Liver (tissue), 8 donors: ENCODE measurements at regions not wholly inside any gene's neighbourhood (a gene's known extent, or its start where the extent isn't known, plus 50 kb on each side); places are given as distances from the start of the nearest gene placed in this dataset.
"Not testable (repeated sequence)": the region's sequence is repeated elsewhere in the genome, so short reads cannot be mapped to it uniquely, and the experiment has no call there.

Experiments used
- DNase-seq: peaks from one replicate; pipeline ENCODE4 v3.0.0-alpha.2; 2017; ENCODE audit warnings: low spot score
- H3K27ac ChIP-seq, 2 donors: one replicate each; pipeline ENCODE4 v1.7.0; 2013; ENCODE audit warnings: inconsistent platforms in 2 of 2, low read length in 2 of 2, control low read depth in 1 of 2, low read depth in 1 of 2, mild to moderate bottlenecking in 1 of 2
- H3K27me3 ChIP-seq, 4 donors: one replicate each; pipeline versions ENCODE4 v1.6.1 to v1.7.0; 2013; ENCODE audit warnings: low read length in 3 of 4, inconsistent platforms in 1 of 4, mild to moderate bottlenecking in 1 of 4, moderate library complexity in 1 of 4; ENCODE audit not compliant: control insufficient read depth in 4 of 4, insufficient read depth in 4 of 4
- H3K36me3 ChIP-seq, 4 donors: one replicate each; pipeline versions ENCODE4 v1.6.1 to v1.7.0; 2013; ENCODE audit warnings: low read length in 3 of 4, mild to moderate bottlenecking in 3 of 4, low read depth in 1 of 4, moderate library complexity in 1 of 4; ENCODE audit not compliant: control insufficient read depth in 4 of 4, insufficient read depth in 3 of 4
- H3K4me1 ChIP-seq, 4 donors: one replicate each; pipeline versions ENCODE4 v1.6.1 to v1.7.0; 2013; ENCODE audit warnings: low read length in 3 of 4, mild to moderate bottlenecking in 3 of 4, moderate library complexity in 1 of 4; ENCODE audit not compliant: control insufficient read depth in 4 of 4, insufficient read depth in 4 of 4
- H3K4me3 ChIP-seq, 3 donors: one replicate each; pipeline versions ENCODE4 v1.6.1 to v1.7.0; 2013; ENCODE audit warnings: low read length in 3 of 3, control low read depth in 1 of 3, low read depth in 1 of 3, mild to moderate bottlenecking in 1 of 3
- H3K9ac ChIP-seq, 2 donors: one replicate each; pipeline ENCODE4 v1.7.0; 2013; ENCODE audit warnings: low read length in 2 of 2, mild to moderate bottlenecking in 2 of 2, moderate library complexity in 2 of 2, control low read depth in 1 of 2, low read depth in 1 of 2
- H3K9me3 ChIP-seq, 4 donors: one replicate each; pipeline versions ENCODE4 v1.6.1 to v1.7.0; 2013; ENCODE audit warnings: low read length in 3 of 4; ENCODE audit not compliant: control insufficient read depth in 4 of 4
- CTCF ChIP-seq: fragments of 150-350 bp; IDR thresholded peaks from 2 replicates; pipeline ENCODE4 v1.5.1; 2017; ENCODE audit warnings: improper control_type of control experiment, low read depth, low read length; ENCODE audit not compliant: missing input control
- EGR1 ChIP-seq, 2 donors: IDR thresholded peaks; 2 replicates each; pipeline ENCODE4 v1.6.1; 2016 to 2018; ENCODE audit warnings: antibody characterized with exemption in 2 of 2, low read depth in 2 of 2
- FOXA1 ChIP-seq: IDR thresholded peaks from 2 replicates; pipeline ENCODE4 v1.6.1; 2016; ENCODE audit warnings: antibody characterized with exemption
- GABPA ChIP-seq, 2 donors: IDR thresholded peaks in 1 of 2; conservative IDR thresholded peaks in 1 of 2; 2 replicates each; pipeline ENCODE4 v1.6.1; 2016; ENCODE audit warnings: antibody characterized with exemption in 2 of 2, mild to moderate bottlenecking in 1 of 2, moderate library complexity in 1 of 2
- HNF4A ChIP-seq, 2 donors: conservative IDR thresholded peaks; 2 replicates each; pipeline ENCODE4 v1.6.1; 2016; ENCODE audit warnings: antibody characterized with exemption in 2 of 2, mild to moderate bottlenecking in 2 of 2
- HNF4G ChIP-seq: IDR thresholded peaks from 2 replicates; pipeline ENCODE4 v1.6.1; 2016; ENCODE audit warnings: antibody characterized with exemption
- NR2F2 ChIP-seq: IDR thresholded peaks from 2 replicates; pipeline ENCODE4 v1.6.1; 2016; ENCODE audit warnings: antibody characterized with exemption
- RAD21 ChIP-seq, 2 donors: IDR thresholded peaks; 2 replicates each; pipeline ENCODE4 v1.6.1; 2016; ENCODE audit warnings: antibody characterized with exemption in 2 of 2, mild to moderate bottlenecking in 2 of 2
- RXRA ChIP-seq, 2 donors: IDR thresholded peaks; 2 replicates each; pipeline ENCODE4 v1.6.1; 2017 to 2018; ENCODE audit warnings: antibody characterized with exemption in 2 of 2, mild to moderate bottlenecking in 1 of 2
- SP1 ChIP-seq: IDR thresholded peaks from 2 replicates; pipeline ENCODE4 v1.6.1; 2018; ENCODE audit warnings: antibody characterized with exemption, mild to moderate bottlenecking
- TAF1 ChIP-seq: conservative IDR thresholded peaks from 2 replicates; pipeline ENCODE4 v1.6.1; 2016; ENCODE audit warnings: antibody characterized with exemption, mild to moderate bottlenecking
- YY1 ChIP-seq: IDR thresholded peaks from 2 replicates; pipeline ENCODE4 v1.6.1; 2016; ENCODE audit warnings: antibody characterized with exemption, mild to moderate bottlenecking
- WGBS: extraction: QIAGEN DNeasy Blood & Tissue Kit; methylation state at CpG from one replicate; pipeline ENCODE4 v1.1.7; 2013; 5-methylcytosine and 5-hydroxymethylcytosine counted together
- TF ChIP-seq, protein P1 (sequence below): IDR thresholded peaks from 2 replicates; pipeline ENCODE4 v1.6.1; 2016; ENCODE audit warnings: antibody characterized with exemption
- TF ChIP-seq, protein P2 (sequence below): IDR thresholded peaks from 2 replicates; pipeline ENCODE4 v1.6.1; 2016; ENCODE audit warnings: antibody characterized with exemption, mild to moderate bottlenecking
- donor health status: healthy.
- donor health status: healthy.
- donor health status: healthy.
- donor health status: healthy.
- donor health status: healthy.

DNA sequence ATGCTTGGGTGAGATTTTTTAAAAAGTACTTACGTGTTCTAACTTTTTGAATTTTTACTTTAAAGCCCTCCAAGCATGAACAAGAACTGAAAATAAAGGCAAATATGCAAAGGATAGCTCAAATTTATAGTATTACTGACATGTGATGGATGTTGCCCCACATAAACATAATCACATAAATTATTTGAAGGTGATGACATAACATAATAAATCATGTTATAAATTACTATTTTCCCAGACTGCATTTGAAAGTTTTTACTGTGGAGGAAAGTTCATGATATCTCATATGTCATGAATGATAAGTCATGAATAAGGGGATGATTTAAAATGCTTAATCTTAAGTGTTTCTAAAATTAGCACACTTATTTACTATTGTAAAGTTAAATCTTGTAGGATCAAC, 705.7 kb upstream of the SLITRK1 start:
- Histone ChIP-seq H3K4me1 (no peaks in the 10 kb centered on the region), H3K36me3 (no peaks in the 10 kb centered on the region), H3K27me3 (no peaks in the 10 kb centered on the region), H3K9ac (no peak overlapping the region), H3K9me3 (no peaks in the 10 kb centered on the region), H3K27ac (no peak overlapping the region), H3K4me3 (no peak overlapping the region)
- TF ChIP-seq, protein P1, sequence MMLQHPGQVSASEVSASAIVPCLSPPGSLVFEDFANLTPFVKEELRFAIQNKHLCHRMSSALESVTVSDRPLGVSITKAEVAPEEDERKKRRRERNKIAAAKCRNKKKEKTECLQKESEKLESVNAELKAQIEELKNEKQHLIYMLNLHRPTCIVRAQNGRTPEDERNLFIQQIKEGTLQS, result no peak
- no peak for TF ChIP-seq CTCF
- no peak for TF ChIP-seq YY1
- no peak for TF ChIP-seq RXRA (IDR thresholded peaks at IDR 0.05)
- no peak for TF ChIP-seq NR2F2
- TF ChIP-seq SP1, result no peak
- no peak for TF ChIP-seq GABPA (IDR thresholded peaks at IDR 0.05 in 1 of 2, conservative IDR thresholded peaks at IDR 0.05 in 1 of 2)
- TF ChIP-seq EGR1 (IDR thresholded peaks at IDR 0.05; ENCODE audit: low read depth in 2 of 2), result no peak
- TF ChIP-seq HNF4G, result no peak
- no peak for TF ChIP-seq RAD21 (IDR thresholded peaks at IDR 0.05)
- TF ChIP-seq, protein P2, sequence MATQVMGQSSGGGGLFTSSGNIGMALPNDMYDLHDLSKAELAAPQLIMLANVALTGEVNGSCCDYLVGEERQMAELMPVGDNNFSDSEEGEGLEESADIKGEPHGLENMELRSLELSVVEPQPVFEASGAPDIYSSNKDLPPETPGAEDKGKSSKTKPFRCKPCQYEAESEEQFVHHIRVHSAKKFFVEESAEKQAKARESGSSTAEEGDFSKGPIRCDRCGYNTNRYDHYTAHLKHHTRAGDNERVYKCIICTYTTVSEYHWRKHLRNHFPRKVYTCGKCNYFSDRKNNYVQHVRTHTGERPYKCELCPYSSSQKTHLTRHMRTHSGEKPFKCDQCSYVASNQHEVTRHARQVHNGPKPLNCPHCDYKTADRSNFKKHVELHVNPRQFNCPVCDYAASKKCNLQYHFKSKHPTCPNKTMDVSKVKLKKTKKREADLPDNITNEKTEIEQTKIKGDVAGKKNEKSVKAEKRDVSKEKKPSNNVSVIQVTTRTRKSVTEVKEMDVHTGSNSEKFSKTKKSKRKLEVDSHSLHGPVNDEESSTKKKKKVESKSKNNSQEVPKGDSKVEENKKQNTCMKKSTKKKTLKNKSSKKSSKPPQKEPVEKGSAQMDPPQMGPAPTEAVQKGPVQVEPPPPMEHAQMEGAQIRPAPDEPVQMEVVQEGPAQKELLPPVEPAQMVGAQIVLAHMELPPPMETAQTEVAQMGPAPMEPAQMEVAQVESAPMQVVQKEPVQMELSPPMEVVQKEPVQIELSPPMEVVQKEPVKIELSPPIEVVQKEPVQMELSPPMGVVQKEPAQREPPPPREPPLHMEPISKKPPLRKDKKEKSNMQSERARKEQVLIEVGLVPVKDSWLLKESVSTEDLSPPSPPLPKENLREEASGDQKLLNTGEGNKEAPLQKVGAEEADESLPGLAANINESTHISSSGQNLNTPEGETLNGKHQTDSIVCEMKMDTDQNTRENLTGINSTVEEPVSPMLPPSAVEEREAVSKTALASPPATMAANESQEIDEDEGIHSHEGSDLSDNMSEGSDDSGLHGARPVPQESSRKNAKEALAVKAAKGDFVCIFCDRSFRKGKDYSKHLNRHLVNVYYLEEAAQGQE, result no peak
- TF ChIP-seq FOXA1, result no peak
- 74% methylated on average over 1 of the region's 1 CpG for WGBS
- DNase-seq, result no peak

GRCh38 chr13:84579901-84580300, 697.6 kb upstream of the SLITRK1 start:
- not testable (repeated sequence) for H3K27ac ChIP-seq, DNase-seq, H3K9ac ChIP-seq, H3K27me3 ChIP-seq, H3K36me3 ChIP-seq, H3K4me1 ChIP-seq, H3K9me3 ChIP-seq, H3K4me3 ChIP-seq
- WGBS, result 85% methylated on average over 12 of the region's 12 CpGs

DNA sequence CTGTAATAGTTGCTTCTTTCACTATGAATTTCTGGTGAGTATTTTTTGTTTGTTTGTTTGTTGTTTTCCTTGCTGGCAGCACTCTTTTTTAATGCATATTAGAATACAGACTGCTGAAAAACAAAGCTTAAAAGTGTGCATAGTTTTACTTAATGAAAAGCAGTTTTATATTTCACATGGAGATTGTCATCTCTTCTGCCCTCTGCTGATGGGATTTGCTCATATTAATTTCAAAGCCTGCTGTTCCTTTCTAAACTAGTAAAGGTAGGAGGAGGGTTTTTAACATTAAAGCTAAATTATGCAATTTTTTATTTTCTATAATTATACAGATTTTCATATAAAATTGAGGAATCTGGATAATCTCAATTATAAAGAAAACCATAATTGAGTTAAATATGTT, 692.6 kb upstream of the SLITRK1 start:
- no peak for DNase-seq
- H3K36me3 ChIP-seq, result no peaks in the 10 kb centered on the region
- H3K9me3 ChIP-seq, result no peaks in the 10 kb centered on the region
- no peak overlapping the region for H3K27ac ChIP-seq
- H3K4me3 ChIP-seq, result no peak overlapping the region
- TF ChIP-seq, protein P2, result no peak
- TF ChIP-seq HNF4A (conservative IDR thresholded peaks at IDR 0.05) (no peak), HNF4G (no peak), GABPA (IDR thresholded peaks at IDR 0.05 in 1 of 2, conservative IDR thresholded peaks at IDR 0.05 in 1 of 2) (no peak), TAF1 (no peak), YY1 (no peak), EGR1 (IDR thresholded peaks at IDR 0.05; ENCODE audit: low read depth in 2 of 2) (no peak), NR2F2 (no peak), RXRA (IDR thresholded peaks at IDR 0.05) (no peak), RAD21 (IDR thresholded peaks at IDR 0.05) (no peak)
- TF ChIP-seq, protein P1, result no peak
- no peaks in the 10 kb centered on the region for H3K4me1 ChIP-seq
- H3K9ac ChIP-seq, result no peak overlapping the region
- H3K27me3 ChIP-seq, result no peaks in the 10 kb centered on the region
